ENCODE measurements at regions not wholly inside any gene's neighbourhood (a gene's known extent, or its start where the extent isn't known, plus 50 kb on each side); places are given as distances from the start of the nearest gene placed in this dataset.

DNA sequence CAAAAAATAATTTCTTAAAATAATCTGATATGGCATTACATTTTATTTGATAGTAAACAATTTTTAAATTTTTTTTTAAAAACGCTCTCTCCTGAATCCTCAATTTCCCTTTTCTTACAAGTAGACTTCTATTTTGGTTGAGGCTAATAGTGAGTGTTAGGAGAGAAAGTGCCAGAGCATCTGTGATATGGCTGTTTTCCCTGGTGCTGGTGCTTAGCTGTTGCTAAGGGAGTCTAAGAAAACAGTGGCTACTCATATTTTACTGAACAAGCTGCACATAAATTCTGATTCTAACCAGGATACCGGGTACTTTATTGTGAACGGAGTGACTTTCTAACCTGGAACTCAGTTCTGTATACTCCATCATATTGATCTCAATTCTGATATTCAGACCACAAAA, 311.1 kb upstream of the KIAA1217 start:
- ATAC-seq (no peak), DNase-seq (no peak)
- H3K4me1 ChIP-seq = no peaks in the 10 kb centered on the region
- no peak overlapping the region for H3K27ac ChIP-seq
- no peaks in the 10 kb centered on the region for H3K36me3 ChIP-seq
- intact Hi-C loops (cut with DNase I) = no loop called here
- peaks cover 0 to 4% of the 10 kb centered on the region in 2 donors for H3K9me3 ChIP-seq
- H3K27me3 ChIP-seq = no peaks in the 10 kb centered on the region
- H3K4me3 ChIP-seq = no peak overlapping the region
- TF ChIP-seq, protein P1, sequence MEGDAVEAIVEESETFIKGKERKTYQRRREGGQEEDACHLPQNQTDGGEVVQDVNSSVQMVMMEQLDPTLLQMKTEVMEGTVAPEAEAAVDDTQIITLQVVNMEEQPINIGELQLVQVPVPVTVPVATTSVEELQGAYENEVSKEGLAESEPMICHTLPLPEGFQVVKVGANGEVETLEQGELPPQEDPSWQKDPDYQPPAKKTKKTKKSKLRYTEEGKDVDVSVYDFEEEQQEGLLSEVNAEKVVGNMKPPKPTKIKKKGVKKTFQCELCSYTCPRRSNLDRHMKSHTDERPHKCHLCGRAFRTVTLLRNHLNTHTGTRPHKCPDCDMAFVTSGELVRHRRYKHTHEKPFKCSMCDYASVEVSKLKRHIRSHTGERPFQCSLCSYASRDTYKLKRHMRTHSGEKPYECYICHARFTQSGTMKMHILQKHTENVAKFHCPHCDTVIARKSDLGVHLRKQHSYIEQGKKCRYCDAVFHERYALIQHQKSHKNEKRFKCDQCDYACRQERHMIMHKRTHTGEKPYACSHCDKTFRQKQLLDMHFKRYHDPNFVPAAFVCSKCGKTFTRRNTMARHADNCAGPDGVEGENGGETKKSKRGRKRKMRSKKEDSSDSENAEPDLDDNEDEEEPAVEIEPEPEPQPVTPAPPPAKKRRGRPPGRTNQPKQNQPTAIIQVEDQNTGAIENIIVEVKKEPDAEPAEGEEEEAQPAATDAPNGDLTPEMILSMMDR (IDR thresholded peaks at IDR 0.05) = no peak

DNA sequence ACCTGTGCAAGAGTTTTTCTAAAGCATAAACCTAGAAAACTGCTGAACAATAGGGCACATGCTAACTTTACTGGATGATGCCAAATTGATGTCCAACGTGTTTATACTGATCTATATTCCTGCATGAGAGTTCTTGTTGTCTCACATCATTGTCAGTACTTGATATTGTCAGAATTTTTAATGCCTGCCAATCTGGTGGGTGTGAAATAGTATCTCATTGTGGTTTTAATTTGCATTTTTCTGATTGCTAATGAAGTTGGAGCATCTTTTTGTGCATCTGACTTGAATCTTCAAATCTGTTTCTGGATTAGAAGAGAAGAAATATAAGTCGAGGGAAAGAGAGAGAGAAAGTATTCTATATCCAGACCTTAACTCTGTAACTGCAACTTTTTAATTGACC, 309.8 kb upstream of the KIAA1217 start:
- Histone ChIP-seq H3K4me3 (no peak overlapping the region), H3K27ac (no peak overlapping the region), H3K4me1 (no peaks in the 10 kb centered on the region), H3K9me3 (peaks cover 0 to 4% of the 10 kb centered on the region in 2 donors), H3K27me3 (no peaks in the 10 kb centered on the region), H3K36me3 (no peaks in the 10 kb centered on the region)
- TF ChIP-seq, protein P1 (IDR thresholded peaks at IDR 0.05) = no peak
- DNase-seq = no peak
- intact Hi-C loops (cut with DNase I) = no loop called here
- ATAC-seq = no peak

DNA sequence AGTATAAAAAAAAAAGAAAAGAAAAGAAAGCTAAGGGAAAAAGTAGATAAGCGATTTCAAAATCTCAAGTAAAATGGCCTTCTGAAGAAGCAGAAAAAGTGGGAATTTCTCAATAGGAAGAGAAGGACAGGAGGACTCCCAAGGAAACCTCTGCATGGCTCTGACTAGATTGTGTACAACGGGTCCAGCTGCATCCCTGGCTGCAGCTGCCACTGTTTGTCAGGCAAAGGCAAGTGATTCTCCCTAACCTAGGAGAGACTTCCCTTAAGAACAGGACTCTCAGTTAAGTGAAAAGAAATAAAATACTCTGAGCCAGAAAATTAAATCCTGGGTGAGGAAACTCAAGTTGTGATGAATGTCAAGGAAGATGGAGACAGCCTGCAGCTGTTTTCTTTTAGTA, 298.6 kb upstream of the KIAA1217 start:
- DNase-seq (no peak), ATAC-seq (no peak)
- peaks cover 0 to 3% of the 10 kb centered on the region in 2 donors for H3K9me3 ChIP-seq
- TF ChIP-seq, protein P1 (IDR thresholded peaks at IDR 0.05) = no peak
- H3K4me1 ChIP-seq = no peaks in the 10 kb centered on the region
- no peaks in the 10 kb centered on the region for H3K36me3 ChIP-seq
- no peak overlapping the region for H3K4me3 ChIP-seq
- intact Hi-C loops (cut with DNase I) = no loop called here
- H3K27ac ChIP-seq = no peak overlapping the region
- no peaks in the 10 kb centered on the region for H3K27me3 ChIP-seq

DNA sequence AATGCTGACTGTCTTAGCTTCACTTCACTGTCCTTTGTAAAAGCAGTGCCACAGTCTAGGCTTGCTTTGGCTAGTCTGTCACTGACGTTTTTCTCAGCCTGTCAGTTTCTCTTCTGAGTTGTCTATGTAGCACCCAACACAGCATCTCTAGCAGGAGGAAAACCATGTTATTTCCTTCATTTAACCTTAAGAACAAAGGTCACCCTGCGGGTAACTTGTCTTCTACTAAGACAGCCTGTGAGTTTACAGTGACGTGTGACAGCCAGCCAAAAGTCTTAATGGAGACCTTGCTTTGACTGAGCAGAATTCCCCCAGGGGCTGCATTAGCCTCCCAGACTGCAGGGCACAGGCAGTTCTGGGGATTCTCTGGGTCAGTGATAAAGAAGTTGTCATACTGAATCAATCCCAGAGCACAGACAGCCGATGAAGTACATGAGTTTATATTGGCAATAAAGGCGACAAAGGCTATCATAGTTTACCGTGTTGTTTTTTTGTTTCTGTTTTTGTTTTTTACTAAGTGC, 296.0 kb upstream of the KIAA1217 start:
- Histone ChIP-seq H3K4me3 (no peak overlapping the region), H3K36me3 (no peaks in the 10 kb centered on the region), H3K4me1 (no peaks in the 10 kb centered on the region), H3K27ac (no peak overlapping the region), H3K27me3 (no peaks in the 10 kb centered on the region), H3K9me3 (peaks cover 0 to 3% of the 10 kb centered on the region in 2 donors)
- TF ChIP-seq, protein P1 (IDR thresholded peaks at IDR 0.05) = no peak
- ATAC-seq (no peak), DNase-seq (no peak)
- intact Hi-C loops (cut with DNase I) = no loop called here

DNA sequence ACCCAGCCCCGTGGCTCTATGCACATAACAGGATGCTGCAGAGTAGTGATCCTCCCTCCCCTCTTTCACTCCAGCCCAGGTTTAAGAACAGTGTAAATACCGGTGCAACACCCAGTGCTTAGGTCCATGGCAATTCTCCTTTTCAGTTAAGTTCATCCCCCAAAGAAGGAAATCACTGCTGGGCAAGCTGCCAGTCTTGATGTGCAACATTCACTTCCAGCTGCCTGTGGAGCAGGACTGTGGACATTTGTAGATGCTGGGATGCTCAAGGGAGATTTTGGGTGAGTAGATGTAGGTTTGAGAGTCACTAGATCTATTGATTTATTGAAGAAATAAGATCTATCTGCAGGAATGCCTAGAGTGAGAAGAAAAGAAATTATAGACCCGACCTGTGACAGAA, 294.3 kb upstream of the KIAA1217 start:
- H3K4me1 ChIP-seq = no peaks in the 10 kb centered on the region
- no peak for ATAC-seq
- intact Hi-C loops (cut with DNase I) = no loop called here
- no peak for DNase-seq
- no peak overlapping the region for H3K4me3 ChIP-seq
- no peaks in the 10 kb centered on the region for H3K9me3 ChIP-seq
- TF ChIP-seq, protein P1 (IDR thresholded peaks at IDR 0.05) = no peak
- H3K27ac ChIP-seq = no peak overlapping the region
- no peaks in the 10 kb centered on the region for H3K36me3 ChIP-seq
- no peaks in the 10 kb centered on the region for H3K27me3 ChIP-seq
